ENCODE measurements at regions not wholly inside any gene's neighbourhood (a gene's known extent, or its start where the extent isn't known, plus 50 kb on each side); places are given as distances from the start of the nearest gene placed in this dataset.
"Not testable (repeated sequence)": the region's sequence is repeated elsewhere in the genome, so short reads cannot be mapped to it uniquely, and the experiment has no call there.

- no peak for DNase-seq (ENCODE audit: low read depth)
These were observed 469.2 kb upstream of the ANO5 start for GRCh38 chr11:21723678-21724077.

DNA sequence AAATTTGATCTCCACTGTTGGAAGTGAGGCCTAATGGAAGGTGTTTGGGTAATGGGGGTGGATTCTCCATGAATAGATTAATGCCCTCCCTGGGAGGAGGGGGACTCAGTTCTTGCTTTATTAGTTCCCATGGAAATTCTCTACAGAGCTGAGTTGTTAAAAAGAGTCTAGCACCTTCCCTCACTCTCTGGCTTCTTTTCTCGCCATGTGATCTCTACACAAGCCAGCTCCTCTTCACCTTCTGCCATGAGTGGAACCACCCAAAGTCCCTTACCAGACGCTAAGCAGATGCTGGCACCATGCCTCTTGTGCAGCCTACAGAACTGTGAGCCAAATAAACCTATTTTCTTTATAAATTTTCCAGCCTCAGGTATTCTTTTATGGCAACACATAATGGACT is 465.8 kb upstream of the ANO5 start:
- DNase-seq (ENCODE audit: low read depth), result no peak

GRCh38 chr11:21736404-21736803 is 456.5 kb upstream of the ANO5 start:
- no peak for DNase-seq (ENCODE audit: low read depth)

DNA sequence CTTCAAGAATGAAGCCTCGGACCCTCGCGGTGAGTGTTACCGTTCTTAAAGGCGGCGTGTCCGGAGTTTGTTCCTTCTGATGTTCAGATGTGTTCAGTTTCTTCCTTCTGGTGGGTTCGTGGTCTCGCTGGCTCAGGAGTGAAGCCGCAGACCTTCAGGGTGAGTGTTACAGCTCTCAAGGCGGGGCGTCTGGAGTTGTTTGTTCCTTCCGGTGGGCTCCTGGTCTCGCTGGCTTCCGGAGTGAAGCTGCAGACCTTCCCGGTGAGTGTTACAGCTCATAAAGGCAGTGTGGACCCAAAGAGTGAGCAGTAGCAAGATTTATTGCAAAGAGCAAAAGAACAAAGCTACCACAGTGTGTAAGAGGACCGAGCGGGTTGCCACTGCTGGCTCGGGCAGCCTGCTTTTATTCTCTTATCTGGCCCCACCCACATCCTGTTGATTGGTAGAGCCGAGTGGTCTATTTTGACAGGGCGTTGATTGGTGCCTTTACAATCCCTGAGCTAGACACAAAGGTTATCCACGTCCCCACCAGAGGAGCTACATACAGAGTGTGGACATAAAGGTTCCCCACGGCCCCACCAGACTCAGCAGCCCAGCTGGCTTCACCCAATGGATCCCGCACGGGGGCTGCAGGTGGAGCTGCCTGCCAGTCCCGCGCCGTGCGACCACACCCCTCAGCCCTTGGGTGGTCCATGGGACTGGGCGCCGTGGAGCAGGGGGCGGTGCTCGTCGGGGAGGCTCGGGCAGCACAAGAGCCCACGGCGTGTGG is 440.2 kb upstream of the ANO5 start:
- DNase-seq (ENCODE audit: low read depth), result not testable (repeated sequence)

- not testable (repeated sequence) for DNase-seq (ENCODE audit: low read depth)
These were observed 439.6 kb upstream of the ANO5 start for GRCh38 chr11:21753244-21753767.

GRCh38 chr11:21761000-21761399 is 431.9 kb upstream of the ANO5 start:
- no peak for DNase-seq (ENCODE audit: low read depth)

DNA sequence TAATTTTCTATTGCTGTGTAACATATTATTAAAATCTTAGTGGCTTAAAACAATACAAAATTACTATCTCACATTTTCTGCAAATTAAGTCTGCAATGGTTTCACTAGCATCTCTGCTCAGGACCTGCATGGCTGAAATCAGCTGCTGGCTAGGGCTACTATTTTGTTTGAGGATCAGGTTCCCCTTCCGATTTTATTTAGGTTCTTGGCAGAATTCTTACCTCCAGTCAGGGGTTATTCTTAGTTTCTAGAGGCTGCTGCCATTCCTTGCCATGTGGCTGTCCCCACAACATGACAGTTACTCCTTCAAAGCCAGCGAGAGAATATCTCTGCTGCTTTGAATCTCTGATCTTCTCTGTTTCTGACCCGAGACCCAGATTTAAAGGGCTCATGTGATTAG is 424.5 kb upstream of the ANO5 start:
- no peak for DNase-seq (ENCODE audit: low read depth)

DNA sequence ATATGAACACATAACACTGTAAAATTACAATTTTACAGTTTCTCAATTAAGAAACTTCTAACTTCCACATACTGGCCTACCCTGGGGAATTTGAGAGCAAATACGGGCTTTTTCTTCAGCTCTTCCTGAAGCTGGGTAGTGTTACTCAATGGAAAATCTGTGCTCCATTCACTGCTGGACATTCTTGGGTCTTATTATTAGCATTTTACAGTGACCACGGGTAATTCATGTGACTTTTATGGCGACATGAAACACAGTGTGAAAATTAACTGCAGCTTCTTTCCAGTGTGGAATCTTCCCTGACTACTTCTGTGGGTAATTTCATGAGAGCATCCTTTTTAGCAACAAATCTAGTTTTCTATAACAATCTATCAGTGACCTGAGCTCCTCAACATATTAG is 423.7 kb upstream of the ANO5 start:
- no peak for DNase-seq (ENCODE audit: low read depth)

DNA sequence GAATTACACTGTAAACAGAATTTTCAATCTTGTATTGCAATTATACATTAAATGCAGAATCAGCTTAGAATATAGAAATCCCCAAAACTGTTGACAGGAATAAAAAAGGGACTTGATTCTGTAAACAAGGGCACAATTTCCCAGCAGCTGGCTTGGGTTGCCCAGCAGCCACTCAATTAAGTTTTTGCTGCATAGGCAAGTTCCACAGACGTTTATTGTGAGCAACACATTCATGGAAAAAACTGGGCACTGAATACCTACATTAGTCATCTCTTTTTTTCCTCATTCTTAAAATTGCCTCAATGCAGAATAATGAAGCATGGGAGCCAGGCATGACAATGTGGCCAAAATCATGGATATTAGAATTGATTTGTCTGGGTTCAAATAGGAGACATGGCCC is 421.8 kb upstream of the ANO5 start:
- no peak for DNase-seq (ENCODE audit: low read depth)

GRCh38 chr11:21774212-21774611 is 418.7 kb upstream of the ANO5 start:
- DNase-seq (ENCODE audit: low read depth), result no peak

DNA sequence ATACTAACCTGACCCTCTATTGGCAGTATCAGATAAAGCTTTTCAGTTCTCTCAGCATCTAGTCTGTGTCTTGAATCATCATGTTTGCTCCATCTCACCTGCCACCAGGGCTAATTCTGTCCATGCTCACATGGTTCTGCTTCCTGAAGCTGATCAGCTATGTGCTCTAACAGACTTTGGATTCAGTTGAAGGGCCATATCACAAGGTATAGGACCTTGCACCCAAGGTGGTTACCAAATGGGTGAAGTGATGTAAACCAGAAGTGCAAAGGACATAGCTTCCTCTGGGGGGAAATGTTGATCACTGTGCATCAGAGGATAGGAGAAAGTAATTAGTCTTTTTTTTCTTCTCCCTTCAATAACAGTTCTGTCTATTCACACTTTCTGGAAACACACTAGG is 417.0 kb upstream of the ANO5 start:
- DNase-seq (ENCODE audit: low read depth), result no peak

- DNase-seq (ENCODE audit: low read depth), result no peak
These were observed 408.9 kb upstream of the ANO5 start for GRCh38 chr11:21783954-21784353.

GRCh38 chr11:21785351-21785750 is 407.5 kb upstream of the ANO5 start:
- no peak for DNase-seq (ENCODE audit: low read depth)

- no peak for DNase-seq (ENCODE audit: low read depth)
These were observed 398.6 kb upstream of the ANO5 start for GRCh38 chr11:21794306-21794705.

DNA sequence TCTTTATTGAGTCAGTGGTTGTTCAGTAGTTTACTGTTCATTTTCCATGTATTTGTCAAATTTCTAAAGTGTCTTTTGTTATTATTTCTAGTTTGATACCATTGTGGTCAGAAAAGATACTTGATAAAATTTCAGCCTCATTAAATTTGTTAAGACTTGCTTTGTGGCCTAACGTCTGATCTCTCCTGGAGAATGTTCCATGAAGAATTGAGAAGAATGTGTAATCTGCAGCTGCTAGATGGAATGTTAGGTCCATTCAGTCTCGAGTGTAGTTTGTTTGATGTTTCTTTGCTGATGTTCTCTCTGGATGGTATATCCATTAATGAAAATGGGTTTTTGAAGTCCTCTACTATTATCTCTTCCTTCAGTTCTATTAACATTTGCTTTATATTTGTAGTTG is 394.7 kb upstream of the ANO5 start:
- DNase-seq (ENCODE audit: low read depth), result no peak

DNA sequence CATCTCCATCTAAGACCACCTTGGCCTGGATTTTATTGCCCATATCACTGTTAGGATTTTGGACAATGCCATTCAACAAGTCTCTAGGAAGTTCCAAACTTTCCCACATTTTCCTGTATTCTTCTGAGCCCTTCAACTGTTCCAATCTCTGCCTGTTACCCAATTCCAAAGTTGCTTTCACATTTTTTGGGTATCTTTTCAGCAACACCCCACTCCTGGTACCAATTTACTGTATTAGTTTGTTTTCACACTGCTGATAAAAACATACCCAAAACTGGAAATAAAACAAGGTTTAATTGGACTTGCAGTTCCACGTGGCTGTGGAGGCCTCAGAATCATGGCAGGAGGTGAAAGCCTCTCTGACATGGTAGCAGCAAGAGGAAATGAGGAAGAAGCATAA is 388.4 kb upstream of the ANO5 start:
- DNase-seq (ENCODE audit: low read depth), result not testable (repeated sequence)

DNA sequence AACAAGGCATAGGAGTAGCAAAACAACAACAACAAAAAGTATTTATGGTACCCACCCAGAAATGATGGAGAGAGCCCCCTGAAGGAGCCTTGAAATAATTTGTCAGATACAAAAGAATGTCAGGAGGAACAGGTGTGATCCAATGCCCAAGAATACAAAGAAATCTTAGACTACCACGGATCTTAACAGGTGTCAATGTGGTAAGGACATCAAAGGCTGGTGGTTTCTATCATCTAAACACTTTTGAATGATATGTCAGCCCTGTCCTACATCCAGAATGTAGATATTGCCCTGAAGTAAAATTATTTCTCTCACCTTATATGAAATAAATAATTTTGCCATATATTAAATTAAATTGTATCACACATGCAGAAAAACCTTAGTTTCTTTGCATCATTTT is 386.4 kb upstream of the ANO5 start:
- DNase-seq (ENCODE audit: low read depth), result no peak

- no peak for DNase-seq (ENCODE audit: low read depth)
These were observed 385.9 kb upstream of the ANO5 start for GRCh38 chr11:21806947-21807346.

- DNase-seq (ENCODE audit: low read depth), result no peak
These were observed 385.5 kb upstream of the ANO5 start for GRCh38 chr11:21807350-21807749.

DNA sequence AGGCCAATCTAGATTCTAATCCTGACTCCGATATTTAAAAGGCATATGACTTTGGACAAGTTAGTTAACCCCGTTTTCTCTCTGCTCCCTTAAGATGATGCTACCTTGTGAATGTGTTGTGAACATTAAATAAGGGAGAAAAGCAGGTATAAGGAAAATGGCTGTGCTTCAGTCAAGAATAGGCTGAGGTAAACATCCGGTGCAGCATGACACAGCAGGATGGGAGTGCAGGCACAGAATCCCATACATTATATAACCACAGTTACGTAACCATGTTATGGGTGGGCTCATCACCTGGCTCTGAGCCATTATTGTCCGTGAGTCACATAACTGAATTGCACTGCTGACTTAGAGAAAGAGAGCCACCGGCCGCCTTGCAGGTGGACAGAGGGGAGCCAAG is 382.2 kb upstream of the ANO5 start:
- no peak for DNase-seq (ENCODE audit: low read depth)

- DNase-seq (ENCODE audit: low read depth), result no peak
These were observed 381.3 kb upstream of the ANO5 start for GRCh38 chr11:21811572-21811971.

DNA sequence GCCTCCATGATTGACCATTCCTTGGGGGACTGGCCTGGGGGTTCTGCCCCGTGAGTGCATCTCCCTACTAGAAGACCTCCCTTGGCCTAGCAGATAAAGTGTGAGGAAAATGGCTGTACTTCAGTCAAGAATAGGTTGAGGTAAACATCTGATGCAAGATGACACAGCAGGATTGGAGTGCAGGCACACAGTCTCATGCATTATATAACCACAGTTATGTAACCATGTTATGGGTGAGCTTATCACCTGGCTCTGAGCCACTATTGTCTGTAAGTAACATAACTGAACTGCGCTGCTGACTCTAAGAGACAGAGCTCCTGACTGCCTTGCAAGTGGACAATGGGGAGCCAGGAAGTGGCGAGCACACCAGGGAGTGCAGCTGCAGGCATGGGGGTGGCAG is 378.7 kb upstream of the ANO5 start:
- DNase-seq (ENCODE audit: low read depth), result no peak

DNA sequence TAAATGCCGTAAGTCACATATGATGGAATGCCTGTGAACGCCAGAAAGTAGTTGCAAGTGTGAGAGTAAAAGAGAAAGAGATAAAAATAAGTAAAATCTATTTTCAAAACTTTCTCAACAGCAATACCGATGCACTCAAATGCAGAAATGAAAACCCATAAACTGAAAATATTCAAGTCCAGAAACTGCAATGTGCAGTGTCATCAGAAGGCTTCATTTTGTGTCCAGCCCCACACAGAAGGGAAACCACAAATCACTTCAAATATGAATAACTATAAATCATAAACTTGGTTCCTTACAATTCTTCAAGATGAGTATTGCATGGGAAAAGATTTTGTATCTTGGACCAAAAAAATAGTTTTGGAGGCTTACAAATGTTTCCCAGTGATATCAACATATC is 375.2 kb upstream of the ANO5 start:
- DNase-seq (ENCODE audit: low read depth), result no peak

DNA sequence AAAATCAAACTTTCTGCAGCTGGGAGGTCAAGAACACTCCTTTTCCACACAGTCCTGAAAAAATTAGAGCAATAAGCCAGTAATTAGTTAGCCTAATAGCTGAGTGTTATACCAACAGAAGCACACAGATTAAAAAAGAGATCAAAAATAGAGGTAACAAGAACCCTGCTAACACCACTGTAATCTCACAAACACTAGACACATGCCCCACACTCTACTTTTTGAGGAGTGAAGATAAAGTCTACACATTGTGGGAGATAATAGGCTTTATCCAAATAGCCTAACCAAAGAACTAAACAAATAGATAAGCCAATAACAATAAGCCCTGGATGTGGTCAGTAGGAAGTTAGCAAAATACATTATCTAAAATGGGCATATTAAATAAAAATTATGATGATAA is 372.7 kb upstream of the ANO5 start:
- no peak for DNase-seq (ENCODE audit: low read depth)

All from stromal cell of bone marrow (primary cell).